ENCODE measurements at regions not wholly inside any gene's neighbourhood (a gene's known extent, or its start where the extent isn't known, plus 50 kb on each side); places are given as distances from the start of the nearest gene placed in this dataset.

DNA sequence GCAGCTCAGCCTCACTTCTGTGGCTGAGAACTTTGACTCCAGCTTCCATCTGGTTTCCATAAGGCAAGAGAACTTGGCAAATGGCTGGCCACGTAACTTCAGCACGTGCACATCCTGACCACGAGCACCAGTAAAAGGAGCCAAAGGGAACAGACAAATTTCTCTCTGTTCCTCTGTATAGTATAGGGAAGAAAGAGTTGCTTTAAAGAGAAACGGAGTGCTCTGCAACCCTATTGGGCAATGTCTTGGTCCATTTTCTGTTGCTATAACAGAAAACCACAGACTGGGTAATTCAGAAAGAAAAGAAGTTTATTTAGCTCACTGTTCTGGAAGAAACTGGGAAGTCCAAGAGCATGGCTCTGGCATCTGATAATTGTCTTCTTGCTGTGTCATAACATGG lies 558.7 kb downstream of the ACTL7B start:
- TF ChIP-seq POLR2A (IDR thresholded peaks at IDR 0.05; ENCODE audit: low read depth, low read length) = no peak
- TF ChIP-seq, protein P1, sequence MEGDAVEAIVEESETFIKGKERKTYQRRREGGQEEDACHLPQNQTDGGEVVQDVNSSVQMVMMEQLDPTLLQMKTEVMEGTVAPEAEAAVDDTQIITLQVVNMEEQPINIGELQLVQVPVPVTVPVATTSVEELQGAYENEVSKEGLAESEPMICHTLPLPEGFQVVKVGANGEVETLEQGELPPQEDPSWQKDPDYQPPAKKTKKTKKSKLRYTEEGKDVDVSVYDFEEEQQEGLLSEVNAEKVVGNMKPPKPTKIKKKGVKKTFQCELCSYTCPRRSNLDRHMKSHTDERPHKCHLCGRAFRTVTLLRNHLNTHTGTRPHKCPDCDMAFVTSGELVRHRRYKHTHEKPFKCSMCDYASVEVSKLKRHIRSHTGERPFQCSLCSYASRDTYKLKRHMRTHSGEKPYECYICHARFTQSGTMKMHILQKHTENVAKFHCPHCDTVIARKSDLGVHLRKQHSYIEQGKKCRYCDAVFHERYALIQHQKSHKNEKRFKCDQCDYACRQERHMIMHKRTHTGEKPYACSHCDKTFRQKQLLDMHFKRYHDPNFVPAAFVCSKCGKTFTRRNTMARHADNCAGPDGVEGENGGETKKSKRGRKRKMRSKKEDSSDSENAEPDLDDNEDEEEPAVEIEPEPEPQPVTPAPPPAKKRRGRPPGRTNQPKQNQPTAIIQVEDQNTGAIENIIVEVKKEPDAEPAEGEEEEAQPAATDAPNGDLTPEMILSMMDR (IDR thresholded peaks at IDR 0.05; ENCODE audit: extremely low read depth in 1 of 2, insufficient read depth in 1 of 2, low read depth in 1 of 2, low read length in 2 of 2) = no peak

Measured in endothelial cell of umbilical vein (primary cell).